ENCODE measurements at regions not wholly inside any gene's neighbourhood (a gene's known extent, or its start where the extent isn't known, plus 50 kb on each side); places are given as distances from the start of the nearest gene placed in this dataset.

DNA sequence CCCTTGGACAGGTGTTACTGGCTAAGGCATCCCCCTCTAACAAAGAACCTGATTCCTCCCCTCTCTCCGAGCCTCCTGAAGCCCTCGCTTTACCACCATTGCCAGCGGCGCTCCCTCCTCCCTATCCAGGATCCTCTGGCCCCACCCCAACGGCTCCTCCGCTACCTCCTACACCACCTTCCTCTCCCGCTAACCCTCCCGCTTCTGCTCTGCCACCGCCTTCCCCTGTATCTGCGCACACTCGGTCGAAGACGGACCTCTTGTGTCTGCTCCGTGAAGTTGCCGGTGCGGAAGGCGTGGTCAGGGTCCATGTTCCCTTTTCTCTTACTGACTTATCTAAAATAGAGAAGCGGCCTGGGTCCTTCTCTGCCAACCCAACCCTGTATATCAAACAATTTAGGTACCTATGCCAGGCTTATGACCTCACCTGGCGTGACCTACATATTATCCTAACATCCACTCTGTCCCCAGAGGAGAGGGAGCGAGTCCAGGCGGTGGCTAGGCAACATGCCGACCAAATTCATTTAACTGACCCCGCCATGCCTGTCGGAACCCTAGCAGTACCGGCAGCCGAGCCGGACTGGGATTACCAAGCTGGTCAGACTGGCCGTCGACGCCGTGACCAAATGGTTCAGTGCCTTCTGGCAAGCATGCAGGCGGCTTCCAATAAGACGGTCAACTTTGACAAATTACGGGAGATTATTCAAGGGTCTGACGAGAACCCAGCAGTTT lies 958.9 kb downstream of the RPA4 start:
- DNase-seq (no peak), ATAC-seq (no peak)
- Mint-ChIP-seq H3K36me3 (peaks cover 0 to 2% (median 0%) of the 10 kb centered on the region in 5 donors), H3K9me3 (peaks cover 0 to 21% (median 9%) of the 10 kb centered on the region in 11 donors), H3K4me1 (no peaks in the 10 kb centered on the region), H3K4me3 (no peak overlapping the region), H3K27ac (no peak overlapping the region), H3K27me3 (no peaks in the 10 kb centered on the region)
- H3K27ac ChIP-seq (ENCODE audit: low read depth, low read length) = no peak overlapping the region
- no peaks in the 10 kb centered on the region for H3K36me3 ChIP-seq (ENCODE audit: control insufficient read depth in 2 of 3, insufficient read depth in 3 of 3, low read length in 3 of 3)
- H3K27me3 ChIP-seq (ENCODE audit: control insufficient read depth in 2 of 2, insufficient read depth in 2 of 2, low read length in 2 of 2) = no peaks in the 10 kb centered on the region
- H3K9me3 ChIP-seq (ENCODE audit: control insufficient read depth in 2 of 3, low read length in 3 of 3) = no peaks in the 10 kb centered on the region
- H3K4me3 ChIP-seq (ENCODE audit: low read length) = no peak overlapping the region
- intact Hi-C loops (cut with micrococcal nuclease) = no loop called here
- ChIA-PET CTCF (no interaction called here), POLR2A (no interaction called here)
- H3K4me1 ChIP-seq (ENCODE audit: control insufficient read depth in 2 of 2, insufficient read depth in 2 of 2, low read length in 2 of 2) = no peaks in the 10 kb centered on the region

DNA sequence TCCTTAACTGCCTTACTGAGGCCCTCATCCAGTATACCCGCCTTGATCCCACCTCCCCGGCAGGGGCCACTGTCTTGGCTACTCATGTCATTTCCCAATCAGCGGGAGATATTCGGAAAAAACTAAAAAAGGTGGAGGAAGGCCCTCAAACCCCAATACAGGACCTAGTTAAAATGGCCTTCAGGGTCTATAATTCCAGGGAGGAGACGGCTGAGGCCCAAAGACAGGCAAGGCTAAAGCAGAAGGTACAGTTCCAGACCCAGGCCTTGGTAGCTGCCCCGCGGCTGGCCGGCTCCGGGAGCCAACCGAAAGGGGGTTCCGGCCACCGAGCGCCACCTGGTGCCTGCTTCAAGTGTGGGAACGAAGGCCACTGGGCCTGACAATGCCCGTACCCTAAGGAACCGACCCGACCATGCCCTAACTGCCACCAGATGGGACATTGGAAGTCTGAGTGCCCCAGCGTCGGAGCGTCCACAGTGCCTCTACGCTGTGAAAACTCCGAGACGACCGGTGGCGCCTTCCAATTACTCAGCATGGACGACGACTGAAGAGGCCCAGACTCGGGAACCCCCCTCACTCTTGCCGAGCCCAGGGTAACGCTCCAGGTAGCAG lies 959.6 kb downstream of the RPA4 start:
- H3K4me3 Mint-ChIP-seq = no peak overlapping the region
- peaks cover 0 to 2% (median 0%) of the 10 kb centered on the region in 5 donors for H3K36me3 Mint-ChIP-seq
- H3K4me1 Mint-ChIP-seq = no peaks in the 10 kb centered on the region
- Histone ChIP-seq H3K36me3 (ENCODE audit: control insufficient read depth in 2 of 3, insufficient read depth in 3 of 3, low read length in 3 of 3) (no peaks in the 10 kb centered on the region), H3K27ac (ENCODE audit: low read depth, low read length) (no peak overlapping the region), H3K27me3 (ENCODE audit: control insufficient read depth in 2 of 2, insufficient read depth in 2 of 2, low read length in 2 of 2) (no peaks in the 10 kb centered on the region), H3K9me3 (ENCODE audit: control insufficient read depth in 2 of 3, low read length in 3 of 3) (no peaks in the 10 kb centered on the region), H3K4me1 (ENCODE audit: control insufficient read depth in 2 of 2, insufficient read depth in 2 of 2, low read length in 2 of 2) (no peaks in the 10 kb centered on the region), H3K4me3 (ENCODE audit: low read length) (no peak overlapping the region)
- CTCF ChIA-PET = no interaction called here
- no peaks in the 10 kb centered on the region for H3K27me3 Mint-ChIP-seq
- DNase-seq = no peak
- no peak for ATAC-seq
- H3K9me3 Mint-ChIP-seq = peaks cover 0 to 24% (median 9%) of the 10 kb centered on the region in 11 donors
- intact Hi-C loops (cut with micrococcal nuclease) = no loop called here
- H3K27ac Mint-ChIP-seq = no peak overlapping the region
- POLR2A ChIA-PET = no interaction called here

DNA sequence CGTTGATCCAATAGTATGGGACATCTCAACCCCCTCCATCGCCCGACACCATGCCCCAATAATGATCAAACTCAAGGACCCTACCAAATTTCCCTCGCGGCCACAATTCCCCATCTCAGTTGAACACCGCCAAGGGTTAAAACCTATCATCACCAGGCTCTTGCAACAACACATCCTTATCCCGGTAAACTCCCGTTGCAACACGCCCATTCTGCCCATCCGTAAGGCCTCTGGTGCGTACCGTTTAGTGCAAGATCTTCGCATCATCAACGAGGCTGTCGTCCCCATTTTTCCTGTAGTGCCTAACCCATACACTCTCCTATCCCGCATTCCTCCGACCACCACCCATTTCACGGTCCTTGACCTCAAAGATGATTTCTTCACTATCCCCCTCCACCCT lies 960.5 kb downstream of the RPA4 start:
- Histone ChIP-seq H3K27me3 (ENCODE audit: control insufficient read depth in 2 of 2, insufficient read depth in 2 of 2, low read length in 2 of 2) (no peaks in the 10 kb centered on the region), H3K4me1 (ENCODE audit: control insufficient read depth in 2 of 2, insufficient read depth in 2 of 2, low read length in 2 of 2) (no peaks in the 10 kb centered on the region), H3K9me3 (ENCODE audit: control insufficient read depth in 2 of 3, low read length in 3 of 3) (no peaks in the 10 kb centered on the region), H3K4me3 (ENCODE audit: low read length) (no peak overlapping the region), H3K27ac (ENCODE audit: low read depth, low read length) (no peak overlapping the region), H3K36me3 (ENCODE audit: control insufficient read depth in 2 of 3, insufficient read depth in 3 of 3, low read length in 3 of 3) (no peaks in the 10 kb centered on the region)
- intact Hi-C loops (cut with micrococcal nuclease) = no loop called here
- peaks cover 0 to 2% (median 0%) of the 10 kb centered on the region in 5 donors for H3K36me3 Mint-ChIP-seq
- no peaks in the 10 kb centered on the region for H3K4me1 Mint-ChIP-seq
- peaks cover 0 to 29% (median 10%) of the 10 kb centered on the region in 11 donors for H3K9me3 Mint-ChIP-seq
- H3K4me3 Mint-ChIP-seq = no peak overlapping the region
- ChIA-PET POLR2A (no interaction called here), CTCF (no interaction called here)
- ATAC-seq (no peak), DNase-seq (no peak)
- no peaks in the 10 kb centered on the region for H3K27me3 Mint-ChIP-seq
- no peak overlapping the region for H3K27ac Mint-ChIP-seq

DNA sequence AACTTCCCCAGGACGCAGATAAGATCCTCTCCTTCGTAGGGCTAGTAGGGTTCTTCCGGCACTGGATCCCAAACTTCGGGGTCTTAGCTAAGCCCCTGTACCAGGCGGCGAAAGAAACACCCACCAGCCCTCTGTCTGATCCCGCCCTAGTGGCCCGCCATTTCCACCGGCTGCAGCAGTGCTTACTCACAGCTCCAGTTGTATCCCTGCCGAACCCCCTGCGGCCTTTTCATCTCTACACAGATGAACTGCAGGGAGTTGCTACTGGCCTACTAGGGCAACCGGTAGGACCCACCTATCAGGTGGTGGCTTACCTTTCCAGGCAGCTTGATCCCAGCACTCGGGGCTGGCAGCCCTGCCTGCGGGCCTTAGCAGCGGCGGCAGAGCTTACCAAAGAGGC lies 961.2 kb downstream of the RPA4 start:
- DNase-seq (no peak), ATAC-seq (no peak)
- ChIA-PET POLR2A (no interaction called here), CTCF (no interaction called here)
- no peaks in the 10 kb centered on the region for H3K4me1 ChIP-seq (ENCODE audit: control insufficient read depth in 2 of 2, insufficient read depth in 2 of 2, low read length in 2 of 2)
- H3K9me3 ChIP-seq (ENCODE audit: control insufficient read depth in 2 of 3, low read length in 3 of 3) = no peaks in the 10 kb centered on the region
- no peaks in the 10 kb centered on the region for H3K36me3 ChIP-seq (ENCODE audit: control insufficient read depth in 2 of 3, insufficient read depth in 3 of 3, low read length in 3 of 3)
- intact Hi-C loops (cut with micrococcal nuclease) = no loop called here
- no peak overlapping the region for H3K27ac Mint-ChIP-seq
- no peaks in the 10 kb centered on the region for H3K27me3 Mint-ChIP-seq
- no peak overlapping the region for H3K27ac ChIP-seq (ENCODE audit: low read depth, low read length)
- H3K4me1 Mint-ChIP-seq = no peaks in the 10 kb centered on the region
- no peaks in the 10 kb centered on the region for H3K27me3 ChIP-seq (ENCODE audit: control insufficient read depth in 2 of 2, insufficient read depth in 2 of 2, low read length in 2 of 2)
- H3K9me3 Mint-ChIP-seq = peaks cover 0 to 29% (median 10%) of the 10 kb centered on the region in 11 donors
- no peak overlapping the region for H3K4me3 Mint-ChIP-seq
- H3K4me3 ChIP-seq (ENCODE audit: low read length) = no peak overlapping the region
- H3K36me3 Mint-ChIP-seq = peaks cover 0 to 2% (median 0%) of the 10 kb centered on the region in 5 donors

DNA sequence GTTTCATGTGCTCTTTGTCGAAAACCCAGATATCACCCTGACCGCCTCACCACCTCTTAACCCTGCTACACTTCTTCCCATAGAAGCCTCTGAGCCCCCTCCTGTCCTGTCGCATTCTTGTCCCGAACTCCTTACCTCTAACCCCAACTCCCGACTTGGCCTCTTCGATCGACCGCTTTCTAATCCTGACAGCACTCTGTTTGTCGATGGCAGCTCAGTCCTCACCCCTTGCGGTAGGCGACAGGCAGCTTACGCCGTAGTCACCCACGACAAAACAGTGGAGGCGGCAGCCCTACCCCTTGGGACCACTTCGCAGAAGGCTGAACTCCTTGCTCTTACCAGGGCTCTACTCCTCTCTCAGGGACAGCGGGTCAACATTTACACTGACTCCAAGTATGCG lies 961.7 kb downstream of the RPA4 start:
- no peak for ATAC-seq
- Histone ChIP-seq H3K4me1 (ENCODE audit: control insufficient read depth in 2 of 2, insufficient read depth in 2 of 2, low read length in 2 of 2) (no peaks in the 10 kb centered on the region), H3K27me3 (ENCODE audit: control insufficient read depth in 2 of 2, insufficient read depth in 2 of 2, low read length in 2 of 2) (no peaks in the 10 kb centered on the region), H3K36me3 (ENCODE audit: control insufficient read depth in 2 of 3, insufficient read depth in 3 of 3, low read length in 3 of 3) (no peaks in the 10 kb centered on the region), H3K4me3 (ENCODE audit: low read length) (no peak overlapping the region), H3K27ac (ENCODE audit: low read depth, low read length) (no peak overlapping the region), H3K9me3 (ENCODE audit: control insufficient read depth in 2 of 3, low read length in 3 of 3) (no peaks in the 10 kb centered on the region)
- Mint-ChIP-seq H3K36me3 (peaks cover 0 to 2% (median 0%) of the 10 kb centered on the region in 5 donors), H3K4me3 (no peak overlapping the region), H3K4me1 (no peaks in the 10 kb centered on the region), H3K27ac (no peak overlapping the region), H3K9me3 (peaks cover 0 to 29% (median 10%) of the 10 kb centered on the region in 11 donors), H3K27me3 (no peaks in the 10 kb centered on the region)
- DNase-seq = no peak
- ChIA-PET CTCF (no interaction called here), POLR2A (no interaction called here)
- intact Hi-C loops (cut with micrococcal nuclease) = no loop called here

DNA sequence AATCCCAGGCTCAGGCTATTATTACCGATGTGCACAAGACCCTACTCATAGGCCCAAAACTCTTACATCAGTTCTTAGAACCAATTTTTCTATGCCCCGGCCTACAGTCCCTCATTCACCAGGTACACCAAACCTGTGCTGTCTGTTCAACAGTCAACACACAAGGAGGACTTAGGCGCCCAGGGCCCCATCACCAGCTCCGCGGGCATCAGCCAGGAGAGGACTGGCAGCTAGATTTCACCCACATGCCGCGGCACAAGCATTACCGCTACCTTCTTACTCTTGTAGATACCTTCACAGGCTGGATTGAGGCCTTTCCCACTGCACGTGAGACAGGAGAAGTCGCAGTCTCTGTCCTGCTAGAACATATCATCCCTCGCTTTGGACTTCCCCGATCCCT lies 962.5 kb downstream of the RPA4 start:
- peaks cover 0 to 29% (median 10%) of the 10 kb centered on the region in 11 donors for H3K9me3 Mint-ChIP-seq
- ChIA-PET CTCF (no interaction called here), POLR2A (no interaction called here)
- DNase-seq = no peak
- no peaks in the 10 kb centered on the region for H3K27me3 Mint-ChIP-seq
- no peaks in the 10 kb centered on the region for H3K36me3 ChIP-seq (ENCODE audit: control insufficient read depth in 2 of 3, insufficient read depth in 3 of 3, low read length in 3 of 3)
- no peak for ATAC-seq
- H3K27me3 ChIP-seq (ENCODE audit: control insufficient read depth in 2 of 2, insufficient read depth in 2 of 2, low read length in 2 of 2) = no peaks in the 10 kb centered on the region
- no peak overlapping the region for H3K4me3 ChIP-seq (ENCODE audit: low read length)
- intact Hi-C loops (cut with micrococcal nuclease) = no loop called here
- no peak overlapping the region for H3K4me3 Mint-ChIP-seq
- no peaks in the 10 kb centered on the region for H3K4me1 Mint-ChIP-seq
- no peak overlapping the region for H3K27ac ChIP-seq (ENCODE audit: low read depth, low read length)
- no peak overlapping the region for H3K27ac Mint-ChIP-seq
- no peaks in the 10 kb centered on the region for H3K9me3 ChIP-seq (ENCODE audit: control insufficient read depth in 2 of 3, low read length in 3 of 3)
- H3K4me1 ChIP-seq (ENCODE audit: control insufficient read depth in 2 of 2, insufficient read depth in 2 of 2, low read length in 2 of 2) = no peaks in the 10 kb centered on the region
- peaks cover 0 to 2% (median 0%) of the 10 kb centered on the region in 5 donors for H3K36me3 Mint-ChIP-seq

DNA sequence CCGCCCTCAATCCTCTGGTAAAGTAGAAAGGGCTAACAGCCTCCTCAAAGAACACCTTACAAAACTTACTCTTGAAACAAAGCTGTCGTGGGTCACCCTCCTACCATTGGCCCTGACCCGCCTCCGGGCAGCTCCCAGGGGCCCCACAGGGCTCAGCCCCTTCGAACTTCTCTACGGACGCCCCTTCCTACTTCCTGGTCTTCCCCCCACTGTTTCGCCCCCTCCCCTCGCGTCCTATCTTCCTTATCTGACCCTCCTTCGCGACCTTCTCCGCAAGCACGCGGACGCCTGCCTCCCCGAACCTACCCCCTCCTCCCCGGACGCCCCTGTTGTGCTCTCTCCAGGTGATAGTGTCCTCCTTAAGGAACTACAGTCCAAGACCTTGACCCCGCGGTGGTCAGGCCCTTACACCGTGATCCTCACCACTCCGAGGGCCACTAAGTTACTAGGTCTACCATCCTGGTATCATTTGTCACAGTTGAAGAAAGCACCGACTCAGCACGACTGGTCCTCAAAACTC lies 963.1 kb downstream of the RPA4 start:
- ATAC-seq (no peak), DNase-seq (no peak)
- Histone ChIP-seq H3K27me3 (ENCODE audit: control insufficient read depth in 2 of 2, insufficient read depth in 2 of 2, low read length in 2 of 2) (no peaks in the 10 kb centered on the region), H3K9me3 (ENCODE audit: control insufficient read depth in 2 of 3, low read length in 3 of 3) (no peaks in the 10 kb centered on the region), H3K4me3 (ENCODE audit: low read length) (no peak overlapping the region), H3K27ac (ENCODE audit: low read depth, low read length) (no peak overlapping the region), H3K4me1 (ENCODE audit: control insufficient read depth in 2 of 2, insufficient read depth in 2 of 2, low read length in 2 of 2) (no peaks in the 10 kb centered on the region), H3K36me3 (ENCODE audit: control insufficient read depth in 2 of 3, insufficient read depth in 3 of 3, low read length in 3 of 3) (no peaks in the 10 kb centered on the region)
- Mint-ChIP-seq H3K27ac (no peak overlapping the region), H3K36me3 (peaks cover 0 to 2% (median 0%) of the 10 kb centered on the region in 5 donors), H3K4me3 (no peak overlapping the region), H3K27me3 (no peaks in the 10 kb centered on the region), H3K4me1 (no peaks in the 10 kb centered on the region), H3K9me3 (peaks cover 0 to 32% (median 10%) of the 10 kb centered on the region in 11 donors)
- ChIA-PET CTCF (no interaction called here), POLR2A (no interaction called here)
- intact Hi-C loops (cut with micrococcal nuclease) = no loop called here

Measured in naive thymus-derived CD4-positive, alpha-beta T cell (primary cell).